ENCODE measurements at regions not wholly inside any gene's neighbourhood (a gene's known extent, or its start where the extent isn't known, plus 50 kb on each side); places are given as distances from the start of the nearest gene placed in this dataset.

- DNase-seq (ENCODE audit: low read depth in 1 of 2, low spot score in 1 of 2), result no peak
- H3K9me3 ChIP-seq (ENCODE audit: low read depth), result no peaks in the 10 kb centered on the region
- H3K36me3 ChIP-seq, result no peaks in the 10 kb centered on the region
- H3K4me1 ChIP-seq (ENCODE audit: low read depth), result no peaks in the 10 kb centered on the region
- H3K4me3 ChIP-seq, result no peak overlapping the region
- H3K27me3 ChIP-seq, result no peaks in the 10 kb centered on the region
- H3K27ac ChIP-seq, result no peak overlapping the region
- TF ChIP-seq CTCF (IDR thresholded peaks at IDR 0.05; ENCODE audit: low read depth, low read length), result no peak
Observed at GRCh38 chr4:100754751-100755150, 236.9 kb upstream of the EMCN start.

- Histone ChIP-seq H3K27ac (no peak overlapping the region), H3K4me1 (ENCODE audit: low read depth) (no peaks in the 10 kb centered on the region), H3K9me3 (ENCODE audit: low read depth) (no peaks in the 10 kb centered on the region), H3K4me3 (no peak overlapping the region), H3K36me3 (no peaks in the 10 kb centered on the region), H3K27me3 (no peaks in the 10 kb centered on the region)
- DNase-seq (ENCODE audit: low read depth in 1 of 2, low spot score in 1 of 2), result no peak
- TF ChIP-seq CTCF (IDR thresholded peaks at IDR 0.05; ENCODE audit: low read depth, low read length), result no peak
Observed at GRCh38 chr4:100746141-100746739, 228.4 kb upstream of the EMCN start.

GRCh38 chr4:100742045-100742444, 224.2 kb upstream of the EMCN start:
- no peak overlapping the region for H3K27ac ChIP-seq
- H3K4me1 ChIP-seq (ENCODE audit: low read depth), result peaks cover 26% of the 10 kb centered on the region
- H3K9me3 ChIP-seq (ENCODE audit: low read depth), result no peaks in the 10 kb centered on the region
- DNase-seq (ENCODE audit: low read depth in 1 of 2, low spot score in 1 of 2), result peak; percentile 16 to 66
- TF ChIP-seq CTCF (IDR thresholded peaks at IDR 0.05; ENCODE audit: low read depth, low read length), result peak; percentile 54
- H3K4me3 ChIP-seq, result no peak overlapping the region
- H3K27me3 ChIP-seq, result no peaks in the 10 kb centered on the region
- no peaks in the 10 kb centered on the region for H3K36me3 ChIP-seq

- no peak for DNase-seq (ENCODE audit: low read depth in 1 of 2, low spot score in 1 of 2)
- Histone ChIP-seq H3K4me1 (ENCODE audit: low read depth) (peaks cover 30% of the 10 kb centered on the region), H3K36me3 (no peaks in the 10 kb centered on the region), H3K4me3 (no peak overlapping the region), H3K9me3 (ENCODE audit: low read depth) (no peaks in the 10 kb centered on the region), H3K27ac (peak overlapping the region; percentile 67), H3K27me3 (no peaks in the 10 kb centered on the region)
- TF ChIP-seq CTCF (IDR thresholded peaks at IDR 0.05; ENCODE audit: low read depth, low read length), result no peak
Observed at GRCh38 chr4:100739426-100739825, 221.6 kb upstream of the EMCN start.

GRCh38 chr4:100738196-100739165, 220.7 kb upstream of the EMCN start:
- Histone ChIP-seq H3K27ac (peak overlapping the region; percentile 67), H3K4me1 (ENCODE audit: low read depth) (peaks cover 30% of the 10 kb centered on the region), H3K4me3 (no peak overlapping the region), H3K36me3 (no peaks in the 10 kb centered on the region), H3K9me3 (ENCODE audit: low read depth) (no peaks in the 10 kb centered on the region), H3K27me3 (no peaks in the 10 kb centered on the region)
- peak; percentile 36 to 67 for DNase-seq (ENCODE audit: low read depth in 1 of 2, low spot score in 1 of 2)
- no peak for TF ChIP-seq CTCF (IDR thresholded peaks at IDR 0.05; ENCODE audit: low read depth, low read length)

Measured in cardiac muscle cell (in vitro differentiated cells and primary cell).